Right ventricle myocardium superior (tissue), 1 donor: ENCODE measurements at regions not wholly inside any gene's neighbourhood (a gene's known extent, or its start where the extent isn't known, plus 50 kb on each side); places are given as distances from the start of the nearest gene placed in this dataset.
A peak's percentile ranks its signal among the peaks of the same experiment; 100 is the strongest.
"Not testable (repeated sequence)": the region's sequence is repeated elsewhere in the genome, so short reads cannot be mapped to it uniquely, and the experiment has no call there.

Experiments used
- ATAC-seq: fragments of 200-7000 bp; cut with Tn5 transposase; one replicate; pipeline ENCODE4 v1.9.1; 2020; ENCODE audit warnings: mild to moderate bottlenecking; ENCODE audit not compliant: poor library complexity
- DNase-seq: peaks from one replicate; pipeline ENCODE4 v3.0.0-alpha.2; 2020
- intact Hi-C: fragments of 100-400 bp; cut with DNase I; formaldehyde crosslinking; loops from one replicate; pipeline ENCODE4 v1.11.2; 2022
- donor health status: DM: no; HTN: yes; CAD: no; lungs with severe emphysema.

GRCh38 chr6:133806382-133807140 lies 82.4 kb upstream of the TCF21 start:
- DNase-seq: no peak
- intact Hi-C loops: no loop called here
- ATAC-seq: peak; percentile 44

- intact Hi-C loops: no loop called here
- DNase-seq (no peak), ATAC-seq (no peak)
These were observed 81.4 kb upstream of the TCF21 start for GRCh38 chr6:133807501-133807900.

GRCh38 chr6:133809406-133809805 lies 79.5 kb upstream of the TCF21 start:
- no peak for ATAC-seq
- intact Hi-C loops: no loop called here
- no peak for DNase-seq

GRCh38 chr6:133811557-133811956 lies 77.4 kb upstream of the TCF21 start:
- intact Hi-C loops: no loop called here

GRCh38 chr6:133812446-133812845 lies 76.5 kb upstream of the TCF21 start:
- intact Hi-C loops, DNase-seq, ATAC-seq: not testable (repeated sequence)

More at GRCh38 chr6:133811557-133811956, 77.4 kb upstream of the TCF21 start:
- DNase-seq: no peak
- ATAC-seq: no peak

GRCh38 chr6:133814238-133814637 lies 74.7 kb upstream of the TCF21 start:
- peak; percentile 52 for ATAC-seq
- intact Hi-C loops: no loop called here
- no peak for DNase-seq

- no peak for DNase-seq
- peak; percentile 51 for ATAC-seq
- intact Hi-C loops: no loop called here
These were observed 74.1 kb upstream of the TCF21 start for GRCh38 chr6:133814797-133815196.

GRCh38 chr6:133815313-133815712 lies 73.6 kb upstream of the TCF21 start:
- DNase-seq (no peak), ATAC-seq (no peak)
- intact Hi-C loops: no loop called here

GRCh38 chr6:133816171-133816570 lies 72.7 kb upstream of the TCF21 start:
- DNase-seq (no peak), ATAC-seq (no peak)
- intact Hi-C loops: no loop called here

GRCh38 chr6:133817460-133818047 lies 71.4 kb upstream of the TCF21 start:
- intact Hi-C loops: no loop called here
- ATAC-seq (no peak), DNase-seq (peak; percentile 39)

GRCh38 chr6:133818320-133818719 lies 70.6 kb upstream of the TCF21 start:
- ATAC-seq (no peak), DNase-seq (no peak)
- intact Hi-C loops: no loop called here

- ATAC-seq (no peak), DNase-seq (no peak)
- intact Hi-C loops: no loop called here
These were observed 68.7 kb upstream of the TCF21 start for GRCh38 chr6:133820208-133820607.

- ATAC-seq: no peak
- intact Hi-C loops: no loop called here
- no peak for DNase-seq
These were observed 61.1 kb upstream of the TCF21 start for GRCh38 chr6:133827766-133828165.

- intact Hi-C loops: no loop called here
- ATAC-seq (peak; percentile 64), DNase-seq (peak; percentile 42)
These were observed 55.0 kb upstream of the TCF21 start for GRCh38 chr6:133833949-133834359.

GRCh38 chr6:133834472-133835170 lies 54.3 kb upstream of the TCF21 start:
- ATAC-seq (peak; percentile 39), DNase-seq (no peak)
- intact Hi-C loops: no loop called here

- intact Hi-C loops: no loop called here
- ATAC-seq: peak; percentile 25
- no peak for DNase-seq
These were observed 53.0 kb upstream of the TCF21 start for GRCh38 chr6:133835901-133836300.

- intact Hi-C loops: no loop called here
- DNase-seq (peak; percentile 53), ATAC-seq (no peak)
These were observed 51.0 kb upstream of the TCF21 start for GRCh38 chr6:133837801-133838349.
